NCI-H69 (cell line): ENCODE measurements at regions not wholly inside any gene's neighbourhood (a gene's known extent, or its start where the extent isn't known, plus 50 kb on each side); places are given as distances from the start of the nearest gene placed in this dataset.

Source experiments
- DNase-seq: peaks from one replicate; lab custom pipeline; 2025; lab: John Stamatoyannopoulos, UW

GRCh38 chr22:27540656-27541396 lies 260.7 kb downstream of the MN1 start:
- DNase-seq: no peak

- peak; percentile 81 for DNase-seq
Observed at GRCh38 chr22:27541836-27542235, 259.7 kb downstream of the MN1 start.

- DNase-seq: peak; percentile 22
Observed at GRCh38 chr22:27542602-27543001, 259.0 kb downstream of the MN1 start.

GRCh38 chr22:27543460-27543859 lies 258.1 kb downstream of the MN1 start:
- no peak for DNase-seq

- no peak for DNase-seq
Observed at GRCh38 chr22:27545085-27545484, 256.5 kb downstream of the MN1 start.

- DNase-seq: no peak
Observed at GRCh38 chr22:27546157-27546935, 255.2 kb downstream of the MN1 start.

GRCh38 chr22:27551402-27551801 lies 250.2 kb downstream of the MN1 start:
- DNase-seq: no peak

- DNase-seq: no peak
Observed at GRCh38 chr22:27552176-27552575, 249.4 kb downstream of the MN1 start.

- DNase-seq: no peak
Observed at GRCh38 chr22:27552863-27553262, 248.7 kb downstream of the MN1 start.

- no peak for DNase-seq
Observed at GRCh38 chr22:27554106-27554811, 247.3 kb downstream of the MN1 start.

- no peak for DNase-seq
Observed at GRCh38 chr22:27554841-27555456, 246.6 kb downstream of the MN1 start.

GRCh38 chr22:27556371-27556770 lies 245.2 kb downstream of the MN1 start:
- DNase-seq: no peak

GRCh38 chr22:27557286-27558008 lies 244.1 kb downstream of the MN1 start:
- DNase-seq: no peak

- no peak for DNase-seq
Observed at GRCh38 chr22:27558658-27559371, 242.7 kb downstream of the MN1 start.

GRCh38 chr22:27560781-27561180 lies 240.8 kb downstream of the MN1 start:
- no peak for DNase-seq

- no peak for DNase-seq
Observed at GRCh38 chr22:27561286-27561904, 240.2 kb downstream of the MN1 start.

GRCh38 chr22:27564806-27565205 lies 236.8 kb downstream of the MN1 start:
- no peak for DNase-seq

GRCh38 chr22:27566602-27567001 lies 235.0 kb downstream of the MN1 start:
- no peak for DNase-seq

GRCh38 chr22:27568265-27568664 lies 233.3 kb downstream of the MN1 start:
- DNase-seq: no peak

- DNase-seq: no peak
Observed at GRCh38 chr22:27571463-27572277, 229.9 kb downstream of the MN1 start.
